HEK293 (cell line): ENCODE measurements at regions not wholly inside any gene's neighbourhood (a gene's known extent, or its start where the extent isn't known, plus 50 kb on each side); places are given as distances from the start of the nearest gene placed in this dataset.

Source experiments
- CTCF ChIA-PET: fragments of 350-600 bp; formaldehyde crosslinking; extraction: SDS; loops from one replicate; lab custom pipeline; 2021; ENCODE audit warnings: antibody characterized with exemption; lab: Yijun Ruan, JAX
- POLR2A ChIA-PET: fragments of 300-600 bp; formaldehyde crosslinking; extraction: SDS; loops from one replicate; lab custom pipeline; 2020; ENCODE audit warnings: antibody characterized with exemption, inconsistent platforms; lab: Yijun Ruan, JAX
- H3K27ac ChIP-seq: fragments of 200-500 bp; sonication (Bioruptor generic); 2 replicates; pipeline ENCODE4 v1.5.1; 2014; ENCODE audit warnings: low read depth, low read length, control low read depth, inconsistent platforms; ENCODE audit errors: extremely low read depth
- H3K36me3 ChIP-seq, 2 experiments: fragments of 200-500 bp in 1 of 2; sonication (Bioruptor generic) in 1 of 2; 1 replicate in 1 of 2; 2 replicates in 1 of 2; pipeline ENCODE4 v1.5.1; 2014 to 2017; ENCODE audit warnings: inconsistent platforms in 2 of 2, low read length in 2 of 2; ENCODE audit not compliant: control insufficient read depth in 2 of 2, insufficient read depth in 1 of 2
- H3K4me1 ChIP-seq: fragments of 200-500 bp; sonication (Bioruptor generic); 2 replicates; pipeline ENCODE4 v1.5.1; 2014; ENCODE audit warnings: mild to moderate bottlenecking, low read length, inconsistent platforms; ENCODE audit not compliant: control insufficient read depth, insufficient read depth
- H3K4me3 ChIP-seq: 2 replicates; pipeline ENCODE4 v1.5.1; 2011; ENCODE audit warnings: low read depth, mild to moderate bottlenecking, control low read depth, low read length, moderate library complexity
- H3K9me3 ChIP-seq: fragments of 200-500 bp; sonication (Bioruptor generic); 2 replicates; pipeline ENCODE4 v1.5.1; 2014; ENCODE audit warnings: low read depth, low read length, inconsistent platforms; ENCODE audit not compliant: control insufficient read depth, insufficient read depth
- BCL11A ChIP-seq: fragments of 450-650 bp; formaldehyde crosslinking; IDR thresholded peaks from 2 replicates; pipeline ENCODE4 v1.5.1; 2016; ENCODE audit warnings: low read depth, missing biosample characterization, missing genetic modification characterization
- BCL11B ChIP-seq: fragments of 450-650 bp; formaldehyde crosslinking; IDR thresholded peaks from 2 replicates; pipeline ENCODE4 v1.5.1; 2016; ENCODE audit warnings: low read depth, missing biosample characterization, missing genetic modification characterization
- SETDB1 ChIP-seq: IDR thresholded peaks from one replicate; pipeline ENCODE4 v1.6.1; 2017; ENCODE audit warnings: mild to moderate bottlenecking, low read length, moderate library complexity, mixed read lengths; ENCODE audit not compliant: insufficient read length
- SP2 ChIP-seq: fragments of 450-650 bp; formaldehyde crosslinking; IDR thresholded peaks from 2 replicates; pipeline ENCODE4 v1.5.1; 2016; ENCODE audit warnings: missing biosample characterization, missing genetic modification characterization
- ZBTB21 ChIP-seq: fragments of 450-650 bp; formaldehyde crosslinking; IDR thresholded peaks from 2 replicates; pipeline ENCODE4 v1.5.1; 2017; ENCODE audit warnings: missing biosample characterization, missing genetic modification characterization
- ZNF132 ChIP-seq: fragments of 450-650 bp; formaldehyde crosslinking; IDR thresholded peaks from 2 replicates; pipeline ENCODE4 v1.5.1; 2017; ENCODE audit warnings: missing biosample characterization, missing genetic modification characterization, borderline replicate concordance
- ZNF174 ChIP-seq: fragments of 450-650 bp; formaldehyde crosslinking; IDR thresholded peaks from 2 replicates; pipeline ENCODE4 v1.5.0; 2017; ENCODE audit warnings: missing biosample characterization, mild to moderate bottlenecking, missing genetic modification characterization
- ZNF175 ChIP-seq: fragments of 450-650 bp; formaldehyde crosslinking; IDR thresholded peaks from 2 replicates; pipeline ENCODE4 v1.5.1; 2016; ENCODE audit warnings: missing biosample characterization, missing genetic modification characterization
- ZNF37A ChIP-seq: fragments of 450-650 bp; IDR thresholded peaks from 2 replicates; pipeline ENCODE4 v1.5.1; 2018; ENCODE audit warnings: missing biosample characterization, missing genetic modification characterization
- ZNF404 ChIP-seq: fragments of 450-650 bp; formaldehyde crosslinking; IDR thresholded peaks from 2 replicates; pipeline ENCODE4 v1.5.1; 2017; ENCODE audit warnings: missing biosample characterization, missing genetic modification characterization
- ZNF518A ChIP-seq: fragments of 450-650 bp; formaldehyde crosslinking; conservative IDR thresholded peaks from 2 replicates; pipeline ENCODE4 v1.5.1; 2016; ENCODE audit warnings: low read depth, missing biosample characterization, missing genetic modification characterization
- ZNF548 ChIP-seq: fragments of 450-650 bp; formaldehyde crosslinking; IDR thresholded peaks from 2 replicates; pipeline ENCODE4 v1.5.1; 2016; ENCODE audit warnings: missing biosample characterization, missing genetic modification characterization
- ZNF768 ChIP-seq: fragments of 450-650 bp; formaldehyde crosslinking; IDR thresholded peaks from 2 replicates; pipeline ENCODE4 v1.5.1; 2018; ENCODE audit warnings: missing biosample characterization, mild to moderate bottlenecking, missing genetic modification characterization
- ZNF776 ChIP-seq: fragments of 450-650 bp; formaldehyde crosslinking; IDR thresholded peaks from 2 replicates; pipeline ENCODE4 v1.5.0; 2017; ENCODE audit warnings: missing biosample characterization, missing genetic modification characterization, borderline replicate concordance
- ZSCAN4 ChIP-seq: fragments of 450-650 bp; formaldehyde crosslinking; IDR thresholded peaks from 2 replicates; pipeline ENCODE4 v1.5.1; 2017; ENCODE audit warnings: missing biosample characterization, missing genetic modification characterization
- TF ChIP-seq, protein P1 (sequence below): fragments of 450-650 bp; formaldehyde crosslinking; IDR thresholded peaks from 2 replicates; pipeline ENCODE4 v1.5.1; 2017; ENCODE audit warnings: missing biosample characterization, missing genetic modification characterization

- POLR2A ChIA-PET: no interaction called here
- 0 out of 2 replicates have a peak, but pooled peaks cover 2% of the 10 kb centered on the region for H3K4me1 ChIP-seq
- H3K4me3 ChIP-seq: no peak overlapping the region
- CTCF ChIA-PET: no interaction called here
- H3K9me3 ChIP-seq: no peaks in the 10 kb centered on the region
- TF ChIP-seq ZBTB21 (tag by site-specific recombination): no peak
- no peak for TF ChIP-seq ZNF518A (tag by site-specific recombination)
- H3K27ac ChIP-seq: no peak overlapping the region
- no peaks in the 10 kb centered on the region for H3K36me3 ChIP-seq
Measured at GRCh38 chr1:59007820-59008598, 224.2 kb upstream of the JUN start.

DNA sequence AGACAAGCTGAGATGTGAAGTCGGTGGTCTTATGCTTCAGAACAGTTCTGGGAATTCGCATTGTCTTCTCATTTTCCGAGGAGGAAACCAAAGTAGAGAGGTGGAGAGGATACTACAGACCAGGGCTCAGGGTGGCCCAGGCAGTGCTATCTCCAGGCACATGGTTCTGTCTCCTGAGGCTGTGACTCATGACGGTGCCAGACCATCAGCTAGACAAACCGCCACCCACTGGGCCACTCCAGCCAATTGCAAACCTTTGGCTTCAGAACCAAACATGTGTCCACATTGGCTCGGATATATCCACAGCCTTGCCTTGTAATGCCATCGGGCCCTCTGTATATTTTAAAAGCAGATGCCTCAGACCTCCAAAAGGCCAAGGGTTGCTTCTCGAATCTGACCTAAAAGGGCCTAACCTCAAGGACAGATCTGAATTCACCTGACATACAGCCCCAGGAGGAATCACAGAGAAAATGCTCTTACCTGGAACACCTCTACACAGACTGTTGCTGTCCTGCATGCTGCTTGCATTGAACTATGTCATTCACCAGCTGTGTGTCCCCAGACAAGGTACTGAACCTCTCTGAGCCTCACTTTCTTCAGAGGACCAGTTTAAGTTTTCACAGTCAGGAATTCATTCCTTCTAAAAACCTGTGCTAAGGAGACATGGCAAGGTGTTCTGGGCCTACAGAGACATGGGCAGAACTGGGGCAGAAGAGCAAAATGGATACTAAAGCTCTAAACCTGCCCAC lies 224.9 kb upstream of the JUN start:
- CTCF ChIA-PET: no interaction called here
- no peak overlapping the region for H3K4me3 ChIP-seq

GRCh38 chr1:59011663-59012062 lies 227.8 kb upstream of the JUN start:
- no peak overlapping the region for H3K4me3 ChIP-seq
- ChIA-PET POLR2A (no interaction called here), CTCF (no interaction called here)
- no peaks in the 10 kb centered on the region for H3K9me3 ChIP-seq
- no peak for TF ChIP-seq BCL11B (tag by site-specific recombination)
- TF ChIP-seq ZNF776: no peak
- no peak for TF ChIP-seq ZNF175
- no peak for TF ChIP-seq ZNF132 (tag by site-specific recombination)
- no peak for TF ChIP-seq ZNF174 (tag by site-specific recombination)
- no peak for TF ChIP-seq ZNF404
- TF ChIP-seq ZSCAN4 (tag by site-specific recombination): no peak
- TF ChIP-seq BCL11A (tag by site-specific recombination): no peak
- TF ChIP-seq SP2 (tag by site-specific recombination): no peak
- TF ChIP-seq ZNF37A (tag by site-specific recombination): no peak
- no peaks in the 10 kb centered on the region for H3K36me3 ChIP-seq
- H3K27ac ChIP-seq: no peak overlapping the region
- H3K4me1 ChIP-seq: peaks cover 12% of the 10 kb centered on the region

More for the DNA sequence above, 224.9 kb upstream of the JUN start:
- Histone ChIP-seq H3K27ac (no peak overlapping the region), H3K36me3 (no peaks in the 10 kb centered on the region), H3K4me1 (peaks cover 8% of the 10 kb centered on the region), H3K9me3 (no peaks in the 10 kb centered on the region)
- POLR2A ChIA-PET: no interaction called here
- TF ChIP-seq ZNF768 (peak; percentile 69; the same call in 1 of the 2 replicates), ZNF404 (no peak), ZNF548 (no peak), SETDB1 (no peak)
- TF ChIP-seq, protein P1, sequence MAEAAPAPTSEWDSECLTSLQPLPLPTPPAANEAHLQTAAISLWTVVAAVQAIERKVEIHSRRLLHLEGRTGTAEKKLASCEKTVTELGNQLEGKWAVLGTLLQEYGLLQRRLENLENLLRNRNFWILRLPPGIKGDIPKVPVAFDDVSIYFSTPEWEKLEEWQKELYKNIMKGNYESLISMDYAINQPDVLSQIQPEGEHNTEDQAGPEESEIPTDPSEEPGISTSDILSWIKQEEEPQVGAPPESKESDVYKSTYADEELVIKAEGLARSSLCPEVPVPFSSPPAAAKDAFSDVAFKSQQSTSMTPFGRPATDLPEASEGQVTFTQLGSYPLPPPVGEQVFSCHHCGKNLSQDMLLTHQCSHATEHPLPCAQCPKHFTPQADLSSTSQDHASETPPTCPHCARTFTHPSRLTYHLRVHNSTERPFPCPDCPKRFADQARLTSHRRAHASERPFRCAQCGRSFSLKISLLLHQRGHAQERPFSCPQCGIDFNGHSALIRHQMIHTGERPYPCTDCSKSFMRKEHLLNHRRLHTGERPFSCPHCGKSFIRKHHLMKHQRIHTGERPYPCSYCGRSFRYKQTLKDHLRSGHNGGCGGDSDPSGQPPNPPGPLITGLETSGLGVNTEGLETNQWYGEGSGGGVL: no peak
